GM18909 (cell line): ENCODE measurements at regions not wholly inside any gene's neighbourhood (a gene's known extent, or its start where the extent isn't known, plus 50 kb on each side); places are given as distances from the start of the nearest gene placed in this dataset.

ENCODE experiments used
- ATAC-seq: cut with Tn5 transposase; IDR thresholded peaks from one replicate; pipeline ENCODE4 v1.9.1; 2021; ENCODE audit warnings: mild to moderate bottlenecking; ENCODE audit not compliant: unreplicated experiment, poor library complexity

DNA sequence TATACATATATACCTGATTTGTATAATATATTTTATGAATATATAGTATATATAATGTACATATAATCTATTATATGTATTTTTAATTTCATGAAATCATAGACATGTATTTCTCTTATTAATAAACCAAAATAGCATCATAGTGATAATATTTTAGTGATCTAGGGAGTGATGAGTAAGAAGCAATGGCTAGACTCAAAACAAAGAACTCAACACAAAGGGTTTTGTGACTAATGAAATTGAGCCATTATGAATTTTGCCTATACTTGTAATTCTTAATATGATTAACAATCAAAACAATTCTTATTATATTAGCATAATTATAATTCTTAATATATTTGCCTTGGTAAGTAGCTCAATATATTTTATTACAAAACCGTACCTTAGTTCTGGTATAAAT, 1614.1 kb upstream of the TMEFF2 start:
- no peak for ATAC-seq

DNA sequence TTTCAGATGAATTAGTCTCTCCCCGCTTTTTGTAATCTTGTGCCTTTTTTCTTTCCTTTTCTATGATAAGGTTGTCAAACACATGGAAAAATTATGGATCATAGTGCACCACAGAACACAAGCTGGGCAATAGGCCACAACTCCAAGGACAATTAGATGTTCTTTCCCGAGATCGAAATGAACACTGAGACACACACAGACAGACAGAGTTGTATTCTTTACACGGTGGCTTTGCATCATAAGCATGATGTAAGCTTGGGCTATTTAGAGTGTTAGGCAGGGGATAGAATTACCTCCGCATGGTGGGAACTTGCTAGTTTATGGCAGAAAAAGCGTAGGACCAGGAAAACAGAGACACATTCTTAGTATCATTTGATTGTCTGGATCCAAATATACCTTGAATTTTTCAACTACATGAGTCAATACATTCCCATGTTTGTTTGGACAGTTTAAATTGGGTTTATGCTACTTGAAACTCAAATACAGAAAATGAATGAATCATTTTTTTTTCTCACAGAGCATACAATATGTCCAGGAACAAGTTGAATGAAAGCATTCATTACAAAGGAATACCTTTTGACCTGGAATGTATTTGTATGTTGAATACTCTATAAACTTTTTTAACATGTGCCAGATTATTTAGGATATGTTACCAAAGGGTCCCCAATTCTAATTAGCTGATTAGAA, 1611.5 kb upstream of the TMEFF2 start:
- no peak for ATAC-seq

DNA sequence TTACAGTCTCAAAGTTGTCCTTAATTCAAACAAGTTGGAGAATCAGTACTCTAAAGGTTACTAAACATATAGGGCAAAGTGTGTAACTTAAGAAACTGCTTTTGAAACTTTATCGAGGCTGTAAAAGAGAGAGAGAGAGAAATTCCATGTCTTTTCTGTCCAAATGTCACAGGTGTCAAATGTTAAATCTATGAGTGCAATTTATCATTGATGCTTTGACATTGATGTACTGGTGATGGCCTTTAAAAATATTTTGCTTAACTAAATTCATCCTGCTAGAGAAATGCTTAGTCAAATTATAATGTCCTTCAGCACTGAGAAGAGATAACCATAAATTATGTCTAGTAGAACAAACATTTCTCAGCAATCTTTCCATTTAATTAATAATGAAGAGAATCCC, 1602.1 kb upstream of the TMEFF2 start:
- ATAC-seq, result no peak

DNA sequence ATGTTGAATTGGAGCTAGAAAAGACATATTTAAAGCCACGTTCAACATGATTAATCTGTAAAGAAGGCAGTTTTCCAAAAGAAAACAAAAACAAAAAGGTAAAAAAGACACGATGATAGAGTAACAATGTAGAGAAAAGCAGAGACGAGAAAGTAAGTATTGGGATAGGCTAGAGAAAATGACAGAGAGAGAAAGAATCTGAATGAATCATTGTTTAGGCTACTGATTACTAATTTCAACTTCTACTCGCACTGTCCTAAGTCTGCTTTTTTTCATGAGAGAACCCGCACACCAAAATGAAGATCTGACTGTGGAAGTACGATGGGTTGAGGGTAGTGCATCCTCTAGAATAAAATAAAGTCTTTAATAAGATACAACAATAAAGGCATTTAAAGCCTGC, 1599.2 kb upstream of the TMEFF2 start:
- no peak for ATAC-seq

DNA sequence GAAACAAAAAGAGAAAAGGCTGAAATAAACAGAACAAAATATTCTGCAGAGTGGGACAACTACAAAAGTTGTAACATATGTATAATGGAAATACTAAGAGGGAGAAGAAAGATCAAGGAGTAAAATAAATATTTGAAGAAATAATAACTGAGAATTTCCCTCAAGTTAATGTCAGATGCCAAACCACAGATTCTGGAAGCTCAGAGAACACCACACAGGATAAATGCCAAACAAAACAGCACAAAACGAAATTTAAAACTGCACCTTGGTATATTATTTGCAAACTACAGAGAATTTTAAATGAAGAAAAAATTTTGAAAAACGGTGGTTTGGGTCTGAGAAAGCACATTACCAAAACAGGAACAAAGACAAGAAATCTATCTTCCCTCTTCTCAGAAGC, 1588.9 kb upstream of the TMEFF2 start:
- no peak for ATAC-seq

DNA sequence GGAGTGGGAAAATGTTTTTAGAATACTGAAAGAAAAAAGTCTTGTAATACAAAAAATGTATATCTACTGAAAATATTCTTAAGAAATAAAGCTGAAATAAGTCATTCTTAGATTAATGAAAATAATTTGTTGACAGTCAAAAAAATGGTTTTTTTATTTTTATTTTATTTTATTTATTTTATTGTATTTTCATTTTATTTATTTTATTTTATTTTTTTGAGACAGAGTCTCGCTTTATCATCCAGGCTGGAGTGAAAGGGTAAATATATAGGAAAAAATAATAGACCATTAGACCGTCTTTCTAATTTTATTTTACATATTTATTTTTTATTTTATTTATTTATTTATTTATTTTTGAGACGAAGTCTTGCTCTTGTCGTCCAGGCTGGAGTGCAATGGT, 1583.6 kb upstream of the TMEFF2 start:
- no peak for ATAC-seq

DNA sequence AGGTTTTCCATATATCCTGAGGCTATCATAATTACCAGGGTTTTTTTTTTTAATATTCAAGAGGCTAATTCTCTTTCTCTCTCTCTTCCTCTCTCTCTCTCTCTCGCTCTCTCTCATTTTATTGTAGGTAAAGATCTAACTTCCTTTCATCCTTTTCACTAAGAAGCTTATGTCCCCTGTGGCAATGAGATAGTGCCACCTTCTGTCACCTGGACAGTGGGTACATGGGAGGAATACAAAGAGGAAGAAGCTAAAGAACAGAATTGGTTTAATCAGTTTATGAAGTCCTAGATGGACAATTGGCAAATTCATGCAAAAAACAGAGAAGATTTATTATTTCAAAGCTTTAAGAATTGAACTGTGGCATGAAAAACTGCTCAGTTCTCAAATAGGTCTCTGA, 1582.3 kb upstream of the TMEFF2 start:
- ATAC-seq, result no peak

DNA sequence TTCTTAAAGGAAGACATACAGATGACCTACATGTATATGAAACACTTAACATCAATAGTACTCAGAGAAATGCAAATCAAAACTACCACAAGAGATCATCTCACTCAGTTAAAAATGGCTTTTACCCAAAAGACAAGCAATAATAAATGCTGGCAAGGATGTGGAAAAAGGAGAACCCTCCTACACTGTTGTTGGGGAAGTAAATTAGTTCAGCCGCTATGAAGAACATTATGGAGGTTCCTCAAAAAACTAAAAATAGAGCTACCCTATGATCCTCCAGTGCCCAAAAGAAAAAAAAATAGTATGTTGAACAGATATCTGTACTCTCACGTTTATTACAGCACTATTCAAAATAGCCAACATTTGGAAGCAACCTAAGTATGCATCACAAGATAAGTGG, 1579.4 kb upstream of the TMEFF2 start:
- ATAC-seq, result no peak

DNA sequence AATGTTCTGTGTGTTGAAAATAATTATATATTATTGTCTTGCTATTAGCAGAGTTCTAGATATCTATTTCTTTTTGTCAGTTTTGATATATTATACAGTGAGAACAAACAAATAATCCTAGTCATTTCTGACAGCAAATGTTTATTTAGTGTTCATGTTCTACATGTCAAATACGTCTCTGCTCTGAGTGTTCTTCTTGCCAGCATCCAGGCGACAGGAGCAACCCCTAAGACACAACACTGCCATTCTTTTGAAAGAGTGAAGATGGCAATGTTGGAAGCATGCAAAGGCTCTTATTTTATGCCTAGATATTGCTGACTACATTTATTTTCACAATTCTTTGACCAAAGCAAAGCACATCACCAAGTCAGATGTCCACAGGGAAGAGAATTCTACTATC, 1556.6 kb upstream of the TMEFF2 start:
- ATAC-seq, result no peak

DNA sequence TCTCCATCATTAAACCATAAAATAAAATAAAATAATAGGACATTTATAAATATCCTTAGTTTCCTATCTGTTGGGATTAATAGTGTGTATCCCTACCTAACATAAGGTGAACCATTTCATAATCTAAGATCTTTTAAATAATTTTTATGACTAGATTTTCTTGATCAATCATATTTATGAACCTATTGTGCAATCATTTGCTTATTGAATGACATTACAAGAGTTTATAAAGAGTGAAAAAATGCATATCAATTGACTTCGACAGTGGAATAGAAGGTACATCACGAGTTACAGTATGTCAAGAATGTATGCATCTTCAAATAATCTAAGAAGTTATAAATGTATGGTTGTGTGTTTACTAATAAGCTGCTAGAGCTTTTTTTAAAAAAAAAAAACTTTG, 1554.8 kb upstream of the TMEFF2 start:
- no peak for ATAC-seq

DNA sequence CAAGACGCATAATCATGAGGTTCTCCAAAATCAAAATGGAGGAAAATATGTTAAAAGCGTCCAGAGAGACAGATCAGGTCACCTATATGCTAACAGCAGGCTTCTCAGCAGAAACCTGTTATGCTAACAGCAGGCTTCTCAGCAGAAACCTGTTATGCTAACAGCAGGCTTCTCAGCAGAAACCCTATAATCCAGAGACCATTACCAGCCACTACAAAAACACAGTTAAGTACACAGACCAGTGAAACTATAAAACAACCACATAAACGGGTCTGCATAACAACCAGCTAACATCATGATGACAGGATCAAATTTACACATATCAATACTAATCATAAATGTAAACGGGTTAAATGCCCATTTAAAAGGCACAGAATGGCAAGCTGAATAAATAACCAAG, 1548.4 kb upstream of the TMEFF2 start:
- no peak for ATAC-seq

DNA sequence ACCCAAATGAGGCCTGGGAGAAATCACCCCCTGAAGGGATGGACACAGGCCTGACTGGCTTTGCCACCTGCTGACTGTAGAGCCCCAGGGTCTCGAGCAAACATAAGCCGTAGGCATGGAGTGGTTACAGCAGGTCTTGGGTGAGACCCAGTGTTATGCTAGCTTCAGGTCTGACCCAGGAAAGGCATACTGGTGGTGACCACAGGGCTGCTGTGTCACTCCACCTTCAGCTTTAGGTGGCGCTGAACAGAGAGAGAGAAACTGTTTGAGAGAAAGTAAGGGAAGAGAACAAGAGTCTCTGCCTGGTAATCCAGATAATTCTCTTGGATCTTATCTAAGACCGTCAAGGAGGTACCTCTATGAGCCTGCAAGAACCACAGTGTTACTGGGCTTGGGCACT, 1544.2 kb upstream of the TMEFF2 start:
- ATAC-seq, result no peak

DNA sequence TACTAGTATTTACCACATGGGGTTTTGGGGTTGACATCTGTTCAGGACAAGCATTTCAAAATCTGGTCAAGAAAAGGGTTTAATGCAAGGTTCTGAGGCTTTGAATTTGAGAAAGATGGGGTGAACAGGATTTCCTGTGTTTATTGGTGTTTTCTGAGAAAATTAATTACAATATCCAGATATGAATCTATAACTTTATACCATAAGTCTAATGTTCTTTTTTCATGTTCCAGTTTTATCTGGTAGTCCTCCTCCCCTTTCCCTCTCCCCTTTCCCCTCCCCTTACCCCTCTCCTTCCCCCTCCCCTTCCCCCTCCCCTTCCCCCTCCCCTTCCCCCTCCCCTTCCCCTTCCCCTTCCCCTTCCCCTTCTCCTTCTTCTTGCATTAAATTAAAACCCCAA, 1518.2 kb upstream of the TMEFF2 start:
- ATAC-seq, result no peak

DNA sequence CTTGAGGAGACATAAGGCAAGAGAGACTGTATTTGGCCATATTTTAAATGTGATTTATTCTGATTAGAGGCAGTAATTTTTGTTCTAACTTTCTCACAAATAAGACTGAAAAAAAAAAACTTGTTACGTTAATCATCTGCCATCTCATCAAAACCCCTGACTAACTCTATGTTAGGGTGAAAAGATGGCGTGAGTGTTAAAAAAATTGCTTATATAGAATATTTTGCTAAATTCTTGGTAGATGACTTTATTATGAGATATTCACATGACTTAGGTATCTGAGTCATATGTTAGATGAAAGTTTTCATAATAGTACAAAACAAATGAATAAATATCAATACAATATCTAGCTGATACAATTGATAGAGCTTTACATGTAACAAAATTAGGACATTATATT, 1508.7 kb upstream of the TMEFF2 start:
- ATAC-seq, result no peak

DNA sequence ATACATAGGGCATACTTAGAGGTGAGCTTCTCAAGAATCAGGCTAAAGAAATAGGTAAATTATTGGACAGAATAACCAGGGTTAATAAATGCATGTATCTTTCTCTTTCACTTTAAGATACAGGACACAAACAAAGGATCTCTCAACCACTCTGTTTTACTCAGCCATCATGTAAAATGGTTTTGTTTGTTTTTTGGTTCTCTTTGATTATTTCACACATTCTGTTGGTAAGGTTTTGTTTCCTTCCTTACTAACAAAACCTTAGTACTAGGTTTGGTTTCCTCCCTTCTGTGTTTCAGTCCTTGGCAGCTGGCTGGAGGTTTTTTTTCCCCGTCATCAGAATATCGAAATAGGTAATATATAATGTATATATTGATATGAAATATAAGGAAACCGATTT, 1506.8 kb upstream of the TMEFF2 start:
- ATAC-seq, result no peak

DNA sequence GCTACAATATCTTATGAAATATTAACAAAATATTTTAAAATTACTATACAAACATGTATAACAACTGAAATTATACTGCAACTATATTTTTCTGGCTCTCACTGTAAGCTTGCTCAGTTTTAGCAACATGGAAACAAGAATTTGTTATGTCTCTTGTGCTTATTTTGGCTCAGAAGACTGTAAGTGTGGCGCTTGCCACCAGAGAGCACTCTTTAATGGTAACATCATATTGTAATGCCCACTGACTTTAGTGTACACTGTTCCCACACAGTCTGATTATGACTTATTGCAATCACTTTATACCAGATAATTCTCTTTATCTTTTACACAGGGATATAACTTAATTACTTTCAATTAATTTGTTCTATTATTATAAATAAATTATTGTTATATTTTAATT, 1500.6 kb upstream of the TMEFF2 start:
- ATAC-seq, result peak; percentile 80

DNA sequence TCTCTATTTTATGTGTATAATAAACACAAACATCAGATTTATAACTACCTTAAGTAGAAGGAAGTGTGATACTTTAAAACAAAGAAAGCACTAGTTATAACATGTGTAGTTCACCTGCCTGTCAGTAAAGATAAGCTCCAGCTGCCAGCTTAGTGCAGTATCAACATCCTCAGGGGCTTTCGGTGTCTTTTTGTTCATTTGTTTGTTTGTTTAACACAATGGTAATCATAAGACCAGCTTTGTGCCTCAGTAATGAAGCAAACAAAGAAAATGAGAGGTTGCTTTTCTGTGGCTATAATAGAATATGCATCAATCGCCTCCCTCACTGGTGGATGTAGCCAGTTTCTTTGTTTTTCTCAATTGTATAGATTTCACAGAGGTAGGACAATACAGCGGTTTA, 1499.0 kb upstream of the TMEFF2 start:
- ATAC-seq, result no peak

DNA sequence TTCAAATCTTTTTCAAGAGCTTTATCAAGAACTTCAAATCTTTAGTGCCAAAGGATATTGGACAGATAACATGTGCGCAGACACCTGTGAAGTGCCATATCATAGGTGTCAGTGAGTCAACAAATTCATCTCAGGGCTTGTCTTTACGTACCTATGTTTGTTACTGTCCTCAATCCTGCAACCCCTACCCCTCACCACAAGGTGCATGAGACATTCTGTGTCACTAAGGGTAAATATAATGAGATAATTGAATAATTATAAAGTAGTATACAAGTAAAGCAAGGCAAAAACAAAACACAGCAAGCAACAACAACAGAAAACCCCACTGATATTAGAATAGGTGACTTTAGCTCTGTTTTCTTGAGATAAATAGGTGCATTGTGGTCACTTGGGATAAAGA, 1495.8 kb upstream of the TMEFF2 start:
- no peak for ATAC-seq

DNA sequence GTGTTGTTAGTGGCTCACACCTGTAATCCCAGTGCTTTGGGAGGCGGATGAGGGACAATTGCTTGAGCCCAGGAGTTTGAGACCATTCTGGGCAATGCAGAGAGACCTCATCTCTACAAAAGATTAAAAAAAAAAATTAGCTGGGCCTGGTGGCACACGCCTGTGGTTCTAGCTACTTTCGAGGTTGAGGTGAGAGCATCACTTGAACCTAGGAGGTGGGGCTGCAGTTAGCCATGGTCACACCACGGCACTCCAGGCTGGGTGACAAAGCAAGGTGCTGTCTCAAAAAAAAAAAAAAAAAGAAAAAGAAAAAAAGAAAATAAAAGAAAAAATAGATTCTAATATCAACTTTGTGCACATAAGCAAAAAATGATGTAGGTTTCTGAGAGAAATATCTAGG, 1492.5 kb upstream of the TMEFF2 start:
- ATAC-seq, result no peak

DNA sequence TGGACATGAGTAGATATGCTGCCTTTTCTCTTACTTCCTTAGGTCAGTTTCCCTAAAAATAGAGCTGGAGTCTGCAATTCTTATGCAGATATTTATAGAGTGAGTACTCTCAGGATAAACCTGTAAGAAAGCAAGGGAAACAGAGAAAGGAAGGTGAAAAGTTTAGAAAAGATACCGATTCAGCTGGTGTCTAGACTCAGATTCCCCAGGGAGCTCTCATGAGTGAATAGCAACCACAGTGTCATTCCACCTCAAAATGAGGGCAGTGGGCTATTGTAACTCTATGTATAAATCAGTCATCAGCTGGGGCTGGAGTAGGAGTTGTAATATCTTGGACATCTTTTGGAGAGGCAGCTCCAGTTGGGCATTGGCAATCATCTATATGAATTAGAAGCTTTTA, 1485.1 kb upstream of the TMEFF2 start:
- no peak for ATAC-seq

DNA sequence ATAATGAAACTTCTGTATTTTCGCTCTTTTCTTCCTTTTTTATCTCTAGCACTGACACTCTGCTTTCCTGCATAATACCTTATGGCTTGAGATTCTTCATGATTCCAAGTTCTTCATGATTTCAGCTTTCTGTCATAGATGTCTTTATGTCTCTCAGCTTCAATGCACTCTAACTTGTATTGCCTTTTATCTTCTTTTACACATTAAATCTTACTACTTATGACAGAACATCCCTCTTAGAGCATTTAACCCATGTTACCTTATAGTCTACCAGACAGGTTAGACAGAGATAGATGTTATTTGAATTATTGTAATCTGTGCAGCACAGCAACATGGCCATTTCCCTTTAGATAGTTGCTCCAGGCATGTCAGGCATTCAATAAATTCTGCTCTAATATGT, 1475.7 kb upstream of the TMEFF2 start:
- no peak for ATAC-seq

DNA sequence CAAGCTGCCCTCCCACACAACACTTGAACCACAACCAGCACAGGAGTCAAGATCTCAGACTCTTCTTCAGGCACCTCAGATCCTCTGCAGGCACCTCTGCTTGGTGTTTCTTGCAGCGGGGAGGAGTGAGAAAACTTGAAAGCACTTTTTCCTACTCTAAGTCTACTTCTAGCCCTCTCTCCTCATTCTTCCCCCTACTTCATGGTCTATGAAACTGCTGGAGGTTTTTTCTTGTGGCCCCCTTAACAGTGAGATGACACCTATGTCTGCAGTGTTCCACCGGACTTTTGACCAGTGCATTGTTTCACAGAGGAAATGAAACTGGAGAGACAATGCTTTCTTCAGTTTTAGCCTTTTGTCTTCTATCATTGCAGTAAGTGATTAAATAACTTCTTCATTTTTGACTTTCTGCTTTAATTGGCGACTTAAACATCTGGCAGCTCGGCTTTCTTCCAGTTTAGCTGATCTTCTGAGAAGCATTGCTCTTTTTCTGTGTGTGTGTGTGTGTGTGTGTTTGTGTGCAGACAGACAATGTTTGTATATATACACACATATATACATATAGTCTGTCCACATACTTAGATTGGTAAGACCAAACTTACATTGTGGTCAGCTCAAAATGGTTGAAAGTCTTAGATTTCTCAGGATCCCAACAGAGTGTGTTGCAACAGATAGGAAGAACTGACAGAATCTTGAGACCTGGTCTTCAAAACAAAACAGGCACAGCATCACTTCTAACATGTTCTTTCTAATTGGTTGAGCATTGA, 1474.0 kb upstream of the TMEFF2 start:
- ATAC-seq, result no peak
